HCT116 (cell line): ENCODE measurements at regions not wholly inside any gene's neighbourhood (a gene's known extent, or its start where the extent isn't known, plus 50 kb on each side); places are given as distances from the start of the nearest gene placed in this dataset.

ENCODE experiments used
- ATAC-seq: fragments of 200-7000 bp; cut with Tn5 transposase; 2 replicates; pipeline ENCODE4 v1.9.1; 2020; ENCODE audit warnings: mild to moderate bottlenecking, moderate library complexity
- BruUV-seq: library from RNA; stranded (reverse); fragments of 400-500 nt; replicated peaks from 2 replicates; lab custom pipeline; 2021; lab: Mats Ljungman, UMichigan
- CTCF ChIA-PET: fragments of 300-600 bp; sonication (Branson Sonifier 250); formaldehyde crosslinking; loops from one replicate; lab custom pipeline; 2021; ENCODE audit warnings: antibody characterized with exemption; lab: Charles Lee
- POLR2A ChIA-PET: fragments of 300-600, 350-600 bp; sonication (Branson Sonifier 250); formaldehyde crosslinking; loops from one replicate; lab custom pipeline; 2021; ENCODE audit warnings: antibody characterized with exemption; lab: Charles Lee
- RAD21 ChIA-PET, 2 experiments: fragments of 300-600 bp; sonication (Branson Sonifier 250); formaldehyde crosslinking; loops; one replicate each; lab custom pipeline; 2023; ENCODE audit warnings: low total read pairs in 2 of 2; ENCODE audit not compliant: uncharacterized antibody in 2 of 2, unreplicated experiment in 2 of 2, low non-redundant PET in 1 of 2; lab: Charles Lee
- DNase-seq: peaks from one replicate; pipeline ENCODE4 v3.0.0-alpha.2; 2010; ENCODE audit warnings: low read depth, low spot score
- H2AFZ ChIP-seq: fragments of 200-600 bp; shearing (Covaris generic), sonication (generic); 2 replicates; pipeline ENCODE4 v1.6.1; 2017; ENCODE audit warnings: low read depth, mixed run types, mixed read lengths, antibody characterized with exemption, low read length; ENCODE audit not compliant: poor library complexity, severe bottlenecking
- H3K27ac ChIP-seq: 2 replicates; pipeline ENCODE4 v1.5.1; 2012; ENCODE audit warnings: low read depth, low read length
- H3K27me3 ChIP-seq: fragments of 200-600 bp; sonication (generic); 2 replicates; pipeline ENCODE4 v1.6.1; 2016; ENCODE audit warnings: mixed run types, low read length, mixed read lengths; ENCODE audit not compliant: insufficient read depth
- H3K36me3 ChIP-seq, 2 experiments: fragments of 200-500 bp in 1 of 2; fragments of 200-600 bp in 1 of 2; sonication (Bioruptor generic) in 1 of 2; sonication (generic) in 1 of 2; 2 replicates each; pipeline versions ENCODE4 v1.5.1 to v1.6.1; 2014 to 2016; ENCODE audit warnings: low read length in 2 of 2, inconsistent platforms in 1 of 2, mixed read lengths in 1 of 2, mixed run types in 1 of 2; ENCODE audit not compliant: insufficient read depth in 2 of 2, control insufficient read depth in 1 of 2
- H3K4me1 ChIP-seq, 2 experiments: fragments of 200-600 bp in 1 of 2; sonication (generic) in 1 of 2; 2 replicates each; pipeline versions ENCODE4 v1.5.1 to v1.6.1; 2012 to 2017; ENCODE audit warnings: low read length in 2 of 2, inconsistent platforms in 1 of 2, mild to moderate bottlenecking in 1 of 2, mixed read lengths in 1 of 2, mixed run types in 1 of 2, moderate library complexity in 1 of 2; ENCODE audit not compliant: insufficient read depth in 2 of 2, control insufficient read depth in 1 of 2
- H3K4me2 ChIP-seq: fragments of 200-600 bp; sonication (generic); 2 replicates; pipeline ENCODE4 v1.6.1; 2017; ENCODE audit warnings: mixed run types, low read length, mixed read lengths
- H3K4me3 ChIP-seq, 2 experiments: fragments of 200-600 bp in 1 of 2; sonication (generic) in 1 of 2; replicated peaks in 1 of 2; 2 replicates each; pipeline ENCODE4 v1.5.1; 2011 to 2016; ENCODE audit warnings: low read length in 2 of 2, control low read depth in 1 of 2, low read depth in 1 of 2, mild to moderate bottlenecking in 1 of 2, mixed read lengths in 1 of 2, mixed run types in 1 of 2
- H3K79me2 ChIP-seq: fragments of 200-600 bp; sonication (generic); 2 replicates; pipeline ENCODE4 v1.6.1; 2017; ENCODE audit warnings: mild to moderate bottlenecking, mixed run types, low read length, moderate library complexity, mixed read lengths; ENCODE audit not compliant: insufficient read depth
- H3K9ac ChIP-seq: fragments of 200-600 bp; sonication (generic); 2 replicates; pipeline ENCODE4 v1.6.1; 2016; ENCODE audit warnings: low read length, mixed read lengths
- H3K9me2 ChIP-seq: fragments of 200-600 bp; sonication (generic), shearing (Covaris generic); 2 replicates; pipeline ENCODE4 v1.6.1; 2017; ENCODE audit warnings: mixed run types, mild to moderate bottlenecking, moderate library complexity; ENCODE audit not compliant: insufficient read depth
- H3K9me3 ChIP-seq, 2 experiments: fragments of 200-500 bp in 1 of 2; fragments of 200-600 bp in 1 of 2; sonication (Bioruptor generic) in 1 of 2; sonication (generic) in 1 of 2; 2 replicates each; pipeline ENCODE4 v1.6.1; 2014 to 2017; ENCODE audit warnings: low read length in 2 of 2, mixed read lengths in 2 of 2, inconsistent platforms in 1 of 2, low read depth in 1 of 2, mild to moderate bottlenecking in 1 of 2, mixed run types in 1 of 2, moderate library complexity in 1 of 2; ENCODE audit not compliant: control insufficient read depth in 1 of 2, insufficient read depth in 1 of 2
- H4K20me1 ChIP-seq: fragments of 200-600 bp; sonication (generic), shearing (Covaris generic); 2 replicates; pipeline ENCODE4 v1.6.1; 2017; ENCODE audit warnings: mixed run types, mild to moderate bottlenecking, moderate library complexity; ENCODE audit not compliant: insufficient read depth
- ATF3 ChIP-seq: IDR thresholded peaks from 2 replicates; pipeline ENCODE4 v1.6.1; 2012
- CEBPB ChIP-seq: IDR thresholded peaks from 2 replicates; pipeline ENCODE4 v1.6.1; 2012; ENCODE audit warnings: low read depth
- CTCF ChIP-seq, 3 experiments: fragments of 200-600 bp in 1 of 3; sonication (generic) in 1 of 3; IDR thresholded peaks in 2 of 3; conservative IDR thresholded peaks in 1 of 3; 2 replicates each; pipeline ENCODE4 v1.5.1; 2012 to 2017; ENCODE audit warnings: low read depth in 2 of 3, low read length in 2 of 3, antibody characterized with exemption in 1 of 3, borderline replicate concordance in 1 of 3, control low read depth in 1 of 3, mild to moderate bottlenecking in 1 of 3, mixed read lengths in 1 of 3, mixed run types in 1 of 3, moderate library complexity in 1 of 3; ENCODE audit not compliant: insufficient read depth in 1 of 3
- EGR1 ChIP-seq: IDR thresholded peaks from 2 replicates; pipeline ENCODE4 v1.6.1; 2012; ENCODE audit warnings: low read depth
- EZH2 ChIP-seq: fragments of 200-600 bp; sonication (generic); IDR thresholded peaks from 2 replicates; pipeline ENCODE4 v1.6.1; 2017; ENCODE audit warnings: antibody characterized with exemption, mixed run types
- EZH2phosphoT487 ChIP-seq: fragments of 200-600 bp; IDR thresholded peaks from 2 replicates; pipeline ENCODE4 v1.6.1; 2018; ENCODE audit warnings: antibody characterized with exemption, borderline replicate concordance
- FOSL1 ChIP-seq: IDR thresholded peaks from 2 replicates; pipeline ENCODE4 v1.6.1; 2012; ENCODE audit warnings: low read depth
- JUND ChIP-seq: IDR thresholded peaks from 2 replicates; pipeline ENCODE4 v1.6.1; 2012
- MAX ChIP-seq: IDR thresholded peaks from 2 replicates; pipeline ENCODE4 v1.6.1; 2012
- POLR2AphosphoS5 ChIP-seq: IDR thresholded peaks from 2 replicates; pipeline ENCODE4 v1.6.1; 2011; ENCODE audit warnings: mild to moderate bottlenecking, low read depth, low read length, moderate library complexity
- RAD21 ChIP-seq: IDR thresholded peaks from 2 replicates; pipeline ENCODE4 v1.6.1; 2012; ENCODE audit warnings: low read depth, mild to moderate bottlenecking
- SIN3A ChIP-seq: IDR thresholded peaks from 2 replicates; pipeline ENCODE4 v1.6.1; 2012; ENCODE audit warnings: low read depth
- SP1 ChIP-seq: IDR thresholded peaks from 2 replicates; pipeline ENCODE4 v1.6.1; 2012; ENCODE audit warnings: low read depth
- TCF7L2 ChIP-seq: IDR thresholded peaks from 2 replicates; pipeline ENCODE4 v1.7.0; 2011; ENCODE audit warnings: borderline replicate concordance, inconsistent platforms; ENCODE audit not compliant: insufficient read depth, insufficient read length; ENCODE audit errors: extremely low read depth
- YY1 ChIP-seq: IDR thresholded peaks from 2 replicates; pipeline ENCODE4 v1.6.1; 2011; ENCODE audit warnings: low read length, low read depth, moderate library complexity, mild to moderate bottlenecking; ENCODE audit not compliant: insufficient replicate concordance; ENCODE audit errors: extremely low read depth
- intact Hi-C: fragments of 100-400 bp; cut with micrococcal nuclease; formaldehyde crosslinking; loops from 2 replicates; pipeline ENCODE4 v1.10.0; 2022
- TF ChIP-seq, protein P1 (sequence below): IDR thresholded peaks from 2 replicates; pipeline ENCODE4 v1.6.1; 2012; ENCODE audit warnings: low read depth

GRCh38 chr13:54593504-54593903, 1564.9 kb downstream of the OLFM4 start:
- no peaks in the 10 kb centered on the region for H4K20me1 ChIP-seq
- H3K27ac ChIP-seq, result no peak overlapping the region
- RAD21 ChIA-PET, result no interaction called here
- peaks cover 15 to 34% of the 10 kb centered on the region in 2 experiments; a peak in 3 of 4 replicates for H3K9me3 ChIP-seq
- no peaks in the 10 kb centered on the region for H3K9me2 ChIP-seq
- H3K4me2 ChIP-seq, result no peak overlapping the region
- TF ChIP-seq RAD21 (no peak), SP1 (no peak), MAX (no peak), YY1 (no peak), POLR2AphosphoS5 (no peak), CEBPB (no peak), EZH2 (no peak), JUND (no peak)
- ATAC-seq (no peak), DNase-seq (no peak)
- POLR2A ChIA-PET, result no interaction called here
- H3K27me3 ChIP-seq, result no peaks in the 10 kb centered on the region
- no peak overlapping the region for H3K9ac ChIP-seq
- no TSS peak for BruUV-seq
- H3K4me3 ChIP-seq, result no peak overlapping the region
- no peak overlapping the region for H2AFZ ChIP-seq
- intact Hi-C loops, result no loop called here
- no peaks in the 10 kb centered on the region for H3K4me1 ChIP-seq
- CTCF ChIA-PET, result no interaction called here
- no peaks in the 10 kb centered on the region for H3K36me3 ChIP-seq
- H3K79me2 ChIP-seq, result no peaks in the 10 kb centered on the region

DNA sequence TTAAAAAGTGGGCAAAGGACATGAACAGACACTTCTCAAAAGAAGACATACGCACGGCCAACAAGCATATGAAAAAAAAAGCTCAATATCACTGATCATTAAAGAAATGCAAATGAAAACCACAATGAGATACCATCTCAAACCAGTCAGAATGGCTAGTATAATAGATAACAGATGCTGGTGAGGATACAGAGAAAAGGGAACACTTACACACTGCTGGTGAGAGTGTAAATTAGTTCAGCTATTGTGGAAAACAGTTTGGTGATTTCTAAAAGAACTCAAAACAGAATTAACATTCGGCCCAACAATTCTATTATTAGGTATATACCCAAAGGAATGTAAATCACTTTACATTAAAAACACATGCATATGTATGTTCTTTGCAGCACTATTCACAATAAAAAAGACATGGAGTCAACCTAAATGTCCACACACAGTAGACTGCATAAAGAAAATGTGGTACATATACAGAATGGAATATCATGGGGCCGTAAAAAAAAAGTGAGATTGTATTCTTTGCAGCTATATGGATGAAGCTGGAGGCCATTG, 1569.0 kb downstream of the OLFM4 start:
- H2AFZ ChIP-seq, result no peak overlapping the region
- ChIA-PET POLR2A (no interaction called here), RAD21 (no interaction called here), CTCF (no interaction called here)
- no peak overlapping the region for H3K9ac ChIP-seq
- H3K4me1 ChIP-seq, result no peaks in the 10 kb centered on the region
- no peak for ATAC-seq
- no peaks in the 10 kb centered on the region for H3K79me2 ChIP-seq
- peaks cover 5 to 18% of the 10 kb centered on the region in 2 experiments; a peak in 2 of 4 replicates for H3K9me3 ChIP-seq
- H3K27me3 ChIP-seq, result no peaks in the 10 kb centered on the region
- no peak for DNase-seq
- H3K9me2 ChIP-seq, result no peaks in the 10 kb centered on the region
- intact Hi-C loops, result no loop called here
- no peak overlapping the region for H3K4me2 ChIP-seq
- no peak overlapping the region for H3K27ac ChIP-seq
- BruUV-seq, result no TSS peak
- H3K36me3 ChIP-seq, result no peaks in the 10 kb centered on the region
- no peak overlapping the region for H3K4me3 ChIP-seq
- no peaks in the 10 kb centered on the region for H4K20me1 ChIP-seq
- no peak for TF ChIP-seq SP1
- TF ChIP-seq CEBPB, result no peak
- no peak for TF ChIP-seq EGR1
- TF ChIP-seq SIN3A, result no peak
- no peak for TF ChIP-seq TCF7L2
- no peak for TF ChIP-seq FOSL1
- TF ChIP-seq ATF3, result no peak
- TF ChIP-seq, protein P1, sequence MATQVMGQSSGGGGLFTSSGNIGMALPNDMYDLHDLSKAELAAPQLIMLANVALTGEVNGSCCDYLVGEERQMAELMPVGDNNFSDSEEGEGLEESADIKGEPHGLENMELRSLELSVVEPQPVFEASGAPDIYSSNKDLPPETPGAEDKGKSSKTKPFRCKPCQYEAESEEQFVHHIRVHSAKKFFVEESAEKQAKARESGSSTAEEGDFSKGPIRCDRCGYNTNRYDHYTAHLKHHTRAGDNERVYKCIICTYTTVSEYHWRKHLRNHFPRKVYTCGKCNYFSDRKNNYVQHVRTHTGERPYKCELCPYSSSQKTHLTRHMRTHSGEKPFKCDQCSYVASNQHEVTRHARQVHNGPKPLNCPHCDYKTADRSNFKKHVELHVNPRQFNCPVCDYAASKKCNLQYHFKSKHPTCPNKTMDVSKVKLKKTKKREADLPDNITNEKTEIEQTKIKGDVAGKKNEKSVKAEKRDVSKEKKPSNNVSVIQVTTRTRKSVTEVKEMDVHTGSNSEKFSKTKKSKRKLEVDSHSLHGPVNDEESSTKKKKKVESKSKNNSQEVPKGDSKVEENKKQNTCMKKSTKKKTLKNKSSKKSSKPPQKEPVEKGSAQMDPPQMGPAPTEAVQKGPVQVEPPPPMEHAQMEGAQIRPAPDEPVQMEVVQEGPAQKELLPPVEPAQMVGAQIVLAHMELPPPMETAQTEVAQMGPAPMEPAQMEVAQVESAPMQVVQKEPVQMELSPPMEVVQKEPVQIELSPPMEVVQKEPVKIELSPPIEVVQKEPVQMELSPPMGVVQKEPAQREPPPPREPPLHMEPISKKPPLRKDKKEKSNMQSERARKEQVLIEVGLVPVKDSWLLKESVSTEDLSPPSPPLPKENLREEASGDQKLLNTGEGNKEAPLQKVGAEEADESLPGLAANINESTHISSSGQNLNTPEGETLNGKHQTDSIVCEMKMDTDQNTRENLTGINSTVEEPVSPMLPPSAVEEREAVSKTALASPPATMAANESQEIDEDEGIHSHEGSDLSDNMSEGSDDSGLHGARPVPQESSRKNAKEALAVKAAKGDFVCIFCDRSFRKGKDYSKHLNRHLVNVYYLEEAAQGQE, result no peak
- TF ChIP-seq EZH2phosphoT487, result no peak
- no peak for TF ChIP-seq CTCF (IDR thresholded peaks at IDR 0.05 in 2 of 3, conservative IDR thresholded peaks at IDR 0.05 in 1 of 3; ENCODE audit: borderline replicate concordance in 1 of 3, insufficient read depth in 1 of 3, low read depth in 2 of 3, low read length in 2 of 3)
